WTC11 (cell line): ENCODE measurements at regions not wholly inside any gene's neighbourhood (a gene's known extent, or its start where the extent isn't known, plus 50 kb on each side); places are given as distances from the start of the nearest gene placed in this dataset.

ENCODE experiments used
- ATAC-seq: fragments of 200-7000 bp; cut with Tn5 transposase; 2 replicates; pipeline ENCODE4 v1.10.0; 2021; ENCODE audit warnings: mild to moderate bottlenecking, moderate library complexity
- CTCF ChIA-PET: fragments of 300-600 bp; sonication (Branson Sonifier 250); formaldehyde crosslinking; loops from one replicate; lab custom pipeline; 2021; ENCODE audit warnings: antibody characterized with exemption; lab: Charles Lee
- POLR2A ChIA-PET: fragments of 350-600 bp; sonication (Branson Sonifier 250); formaldehyde crosslinking; loops from one replicate; lab custom pipeline; 2021; ENCODE audit warnings: antibody characterized with exemption; lab: Charles Lee
- DNase-seq: peaks from one replicate; pipeline ENCODE4 v3.0.0; 2021; ENCODE audit warnings: low spot score
- H3K27ac Mint-ChIP-seq: 2 replicates; pipeline ENCODE4 v1.8.0; 2021; ENCODE audit warnings: mixed read lengths
- H3K27me3 Mint-ChIP-seq: 2 replicates; pipeline ENCODE4 v1.8.0; 2021; ENCODE audit warnings: low read depth, mild to moderate bottlenecking, moderate library complexity, mixed read lengths
- H3K36me3 Mint-ChIP-seq: 2 replicates; pipeline ENCODE4 v1.8.0; 2021; ENCODE audit warnings: mixed read lengths
- H3K4me1 Mint-ChIP-seq: 2 replicates; pipeline ENCODE4 v1.8.0; 2022; ENCODE audit warnings: mixed read lengths
- H3K4me3 Mint-ChIP-seq: 2 replicates; pipeline ENCODE4 v1.8.0; 2021; ENCODE audit warnings: mild to moderate bottlenecking, moderate library complexity, mixed read lengths
- H3K9me3 Mint-ChIP-seq: 2 replicates; pipeline ENCODE4 v1.8.0; 2021; ENCODE audit warnings: mixed read lengths
- AR ChIP-seq: fragments of 250-450 bp; sonication (Bioruptor Pico); IDR thresholded peaks from 2 replicates; pipeline ENCODE4 v1.9.0; 2021; ENCODE audit warnings: mild to moderate bottlenecking
- ATF2 ChIP-seq: sonication (generic); formaldehyde crosslinking; IDR thresholded peaks from 2 replicates; pipeline ENCODE4 v1.8.1; 2022; ENCODE audit warnings: low read depth, missing genetic modification reagents, borderline replicate concordance
- CTCF ChIP-seq: fragments of 200-600 bp; IDR thresholded peaks from 2 replicates; pipeline ENCODE4 v1.8.0; 2022; ENCODE audit warnings: antibody characterized with exemption
- ETV6 ChIP-seq: sonication (generic); formaldehyde crosslinking; IDR thresholded peaks from 2 replicates; pipeline ENCODE4 v1.8.1; 2022; ENCODE audit warnings: mild to moderate bottlenecking, missing genetic modification reagents
- GRHL2 ChIP-seq: fragments of 250-450 bp; sonication (Bioruptor Pico); IDR thresholded peaks from 2 replicates; pipeline ENCODE4 v1.8.0; 2022; ENCODE audit warnings: mild to moderate bottlenecking, moderate library complexity; ENCODE audit not compliant: insufficient replicate concordance, severe bottlenecking
- HMGA2 ChIP-seq: fragments of 250-450 bp; sonication (Bioruptor Pico); IDR thresholded peaks from 2 replicates; pipeline ENCODE4 v1.4.0; 2021; ENCODE audit warnings: mild to moderate bottlenecking, moderate library complexity
- MAX ChIP-seq: sonication (generic); formaldehyde crosslinking; IDR thresholded peaks from 2 replicates; pipeline ENCODE4 v1.8.0; 2022; ENCODE audit warnings: mild to moderate bottlenecking, missing genetic modification reagents
- NR1H2 ChIP-seq: sonication (generic); formaldehyde crosslinking; IDR thresholded peaks from 2 replicates; pipeline ENCODE4 v1.9.0; 2021; ENCODE audit warnings: mild to moderate bottlenecking, moderate library complexity, missing genetic modification reagents
- NR2C2 ChIP-seq: sonication (generic); formaldehyde crosslinking; IDR thresholded peaks from 2 replicates; pipeline ENCODE4 v1.8.0; 2022; ENCODE audit warnings: mild to moderate bottlenecking, missing genetic modification reagents
- NR3C1 ChIP-seq: sonication (generic); formaldehyde crosslinking; conservative IDR thresholded peaks from 2 replicates; pipeline ENCODE4 v1.8.1; 2023; ENCODE audit warnings: low read depth, mild to moderate bottlenecking, missing genetic modification reagents
- SOX15 ChIP-seq: fragments of 250-450 bp; sonication (Bioruptor Pico); IDR thresholded peaks from 2 replicates; pipeline ENCODE4 v1.9.0; 2021; ENCODE audit warnings: mild to moderate bottlenecking
- SP1 ChIP-seq: sonication (generic); formaldehyde crosslinking; conservative IDR thresholded peaks from 2 replicates; pipeline ENCODE4 v1.8.1; 2022; ENCODE audit warnings: missing genetic modification reagents
- STAT6 ChIP-seq: sonication (generic); formaldehyde crosslinking; conservative IDR thresholded peaks from 2 replicates; pipeline ENCODE4 v1.8.1; 2023; ENCODE audit warnings: mild to moderate bottlenecking, low read depth, missing genetic modification reagents, moderate library complexity
- ZNF232 ChIP-seq: sonication (generic); formaldehyde crosslinking; IDR thresholded peaks from 2 replicates; pipeline ENCODE4 v1.8.0; 2022; ENCODE audit warnings: mild to moderate bottlenecking, missing genetic modification reagents
- ZNF281 ChIP-seq: sonication (generic); formaldehyde crosslinking; IDR thresholded peaks from 2 replicates; pipeline ENCODE4 v1.8.0; 2023; ENCODE audit warnings: mild to moderate bottlenecking, missing genetic modification reagents
- ZNF317 ChIP-seq: sonication (generic); formaldehyde crosslinking; IDR thresholded peaks from 2 replicates; pipeline ENCODE4 v1.8.1; 2023; ENCODE audit warnings: low read depth, mild to moderate bottlenecking, moderate library complexity, missing genetic modification reagents, borderline replicate concordance
- ZNF396 ChIP-seq: fragments of 250-450 bp; sonication (Bioruptor Pico); IDR thresholded peaks from 2 replicates; pipeline ENCODE4 v1.8.0; 2021; ENCODE audit warnings: mild to moderate bottlenecking, moderate library complexity, borderline replicate concordance
- ZNF416 ChIP-seq: fragments of 250-450 bp; sonication (Bioruptor Pico); IDR thresholded peaks from 2 replicates; pipeline ENCODE4 v1.9.0; 2021; ENCODE audit warnings: mild to moderate bottlenecking, inconsistent platforms
- ZNF512 ChIP-seq: sonication (generic); formaldehyde crosslinking; IDR thresholded peaks from 2 replicates; pipeline ENCODE4 v1.8.1; 2022; ENCODE audit warnings: missing genetic modification reagents, borderline replicate concordance
- ZSCAN18 ChIP-seq: fragments of 250-450 bp; sonication (Bioruptor Pico); IDR thresholded peaks from 2 replicates; pipeline ENCODE4 v2.1.2; 2022; ENCODE audit warnings: mild to moderate bottlenecking, moderate library complexity

GRCh38 chr4:89468602-89469001 lies 161.0 kb upstream of the GPRIN3 start:
- H3K9me3 Mint-ChIP-seq: no peaks in the 10 kb centered on the region
- TF ChIP-seq ETV6 (CRISPR knock-in tag) (no peak), HMGA2 (CRISPR knock-in tag) (no peak), STAT6 (CRISPR knock-in tag) (no peak), ZNF512 (no peak), ZNF281 (CRISPR knock-in tag) (no peak), NR1H2 (CRISPR knock-in tag) (no peak), SP1 (CRISPR knock-in tag) (no peak), MAX (CRISPR knock-in tag) (no peak), NR2C2 (CRISPR knock-in tag) (no peak), CTCF (no peak), ZNF396 (no peak), ZNF317 (no peak), ZNF416 (CRISPR knock-in tag) (no peak), ZSCAN18 (CRISPR knock-in tag) (no peak), NR3C1 (no peak), ZNF232 (CRISPR knock-in tag) (no peak), SOX15 (CRISPR knock-in tag) (no peak)
- no peak overlapping the region for H3K27ac Mint-ChIP-seq
- CTCF ChIA-PET: no interaction called here
- no peaks in the 10 kb centered on the region for H3K27me3 Mint-ChIP-seq
- no peak for ATAC-seq
- POLR2A ChIA-PET: no interaction called here
- H3K36me3 Mint-ChIP-seq: no peaks in the 10 kb centered on the region
- DNase-seq: no peak
- H3K4me1 Mint-ChIP-seq: no peaks in the 10 kb centered on the region
- H3K4me3 Mint-ChIP-seq: no peak overlapping the region

GRCh38 chr4:89463341-89463740 lies 155.7 kb upstream of the GPRIN3 start:
- ATAC-seq: no peak
- H3K27me3 Mint-ChIP-seq: no peaks in the 10 kb centered on the region; the same call in 1 of the 2 replicates
- H3K9me3 Mint-ChIP-seq: no peaks in the 10 kb centered on the region
- ChIA-PET CTCF (no interaction called here), POLR2A (no interaction called here)
- no peak overlapping the region for H3K27ac Mint-ChIP-seq
- no peaks in the 10 kb centered on the region for H3K4me1 Mint-ChIP-seq
- TF ChIP-seq NR3C1 (no peak), ATF2 (CRISPR knock-in tag) (no peak), AR (no peak), GRHL2 (CRISPR knock-in tag) (no peak)
- no peak for DNase-seq
- H3K4me3 Mint-ChIP-seq: no peak overlapping the region
- no peaks in the 10 kb centered on the region for H3K36me3 Mint-ChIP-seq
